ENCODE measurements at regions not wholly inside any gene's neighbourhood (a gene's known extent, or its start where the extent isn't known, plus 50 kb on each side); places are given as distances from the start of the nearest gene placed in this dataset.
"Not testable (repeated sequence)": the region's sequence is repeated elsewhere in the genome, so short reads cannot be mapped to it uniquely, and the experiment has no call there.

- H3K36me3 Mint-ChIP-seq (ENCODE audit: low read depth) = peaks cover 14% of the 10 kb centered on the region
Observed at GRCh38 chr15:75117993-75118392, 83.7 kb upstream of the C15orf39 start.

DNA sequence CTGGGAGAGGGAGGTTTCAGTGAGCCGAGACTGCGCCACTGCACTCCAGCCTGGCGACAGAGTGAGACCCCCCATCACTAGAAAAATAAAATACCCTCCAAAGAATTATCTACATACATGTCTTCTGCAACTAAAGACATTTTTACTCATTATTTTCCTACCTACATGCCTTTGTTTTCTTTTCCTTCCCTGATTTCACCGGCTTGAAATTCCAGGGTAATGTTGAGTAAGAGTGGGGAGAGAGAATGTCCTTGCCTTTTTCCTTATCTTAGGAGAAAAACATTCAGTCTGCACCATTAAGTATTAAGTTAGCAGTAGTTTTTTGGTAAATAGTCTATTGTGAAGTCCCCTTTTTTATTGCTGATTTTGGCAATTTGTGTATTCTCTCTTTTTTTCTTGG is 82.4 kb upstream of the C15orf39 start:
- not testable (repeated sequence) for H3K27me3 Mint-ChIP-seq (ENCODE audit: low read depth); H3K4me3 Mint-ChIP-seq; H3K4me1 Mint-ChIP-seq; H3K27ac Mint-ChIP-seq
- H3K9me3 Mint-ChIP-seq = peaks cover 22% of the 10 kb centered on the region
- H3K36me3 Mint-ChIP-seq (ENCODE audit: low read depth) = peaks cover 11% of the 10 kb centered on the region

More at GRCh38 chr15:75117993-75118392, 83.7 kb upstream of the C15orf39 start:
- Mint-ChIP-seq H3K4me3 (no peak overlapping the region), H3K27ac (no peak overlapping the region), H3K4me1 (no peaks in the 10 kb centered on the region), H3K9me3 (peaks cover 29% of the 10 kb centered on the region), H3K27me3 (ENCODE audit: low read depth) (peaks cover 3% of the 10 kb centered on the region)
- TF ChIP-seq, protein P1, sequence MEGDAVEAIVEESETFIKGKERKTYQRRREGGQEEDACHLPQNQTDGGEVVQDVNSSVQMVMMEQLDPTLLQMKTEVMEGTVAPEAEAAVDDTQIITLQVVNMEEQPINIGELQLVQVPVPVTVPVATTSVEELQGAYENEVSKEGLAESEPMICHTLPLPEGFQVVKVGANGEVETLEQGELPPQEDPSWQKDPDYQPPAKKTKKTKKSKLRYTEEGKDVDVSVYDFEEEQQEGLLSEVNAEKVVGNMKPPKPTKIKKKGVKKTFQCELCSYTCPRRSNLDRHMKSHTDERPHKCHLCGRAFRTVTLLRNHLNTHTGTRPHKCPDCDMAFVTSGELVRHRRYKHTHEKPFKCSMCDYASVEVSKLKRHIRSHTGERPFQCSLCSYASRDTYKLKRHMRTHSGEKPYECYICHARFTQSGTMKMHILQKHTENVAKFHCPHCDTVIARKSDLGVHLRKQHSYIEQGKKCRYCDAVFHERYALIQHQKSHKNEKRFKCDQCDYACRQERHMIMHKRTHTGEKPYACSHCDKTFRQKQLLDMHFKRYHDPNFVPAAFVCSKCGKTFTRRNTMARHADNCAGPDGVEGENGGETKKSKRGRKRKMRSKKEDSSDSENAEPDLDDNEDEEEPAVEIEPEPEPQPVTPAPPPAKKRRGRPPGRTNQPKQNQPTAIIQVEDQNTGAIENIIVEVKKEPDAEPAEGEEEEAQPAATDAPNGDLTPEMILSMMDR (IDR thresholded peaks at IDR 0.05; ENCODE audit: unreplicated experiment in 3 of 3) = no peak

DNA sequence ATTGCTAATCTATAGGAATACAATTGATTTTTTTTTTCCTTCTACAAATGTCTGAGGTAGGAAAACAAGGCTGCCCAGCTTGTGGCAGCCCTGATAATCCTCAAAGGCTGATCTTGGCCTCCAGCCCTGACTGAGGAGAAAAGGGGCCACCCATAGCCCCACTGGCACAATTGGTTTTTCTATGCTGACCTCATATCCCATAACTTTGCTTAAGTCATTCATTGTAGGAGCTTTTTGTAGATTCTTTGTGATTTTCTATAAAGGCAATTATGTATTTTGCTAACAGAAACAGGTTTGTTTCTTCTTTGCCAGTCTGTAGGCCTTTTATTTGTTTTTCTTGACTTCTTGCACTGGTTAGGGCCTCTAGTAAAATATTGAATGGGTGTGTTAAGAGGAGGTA is 80.2 kb upstream of the C15orf39 start:
- Mint-ChIP-seq H3K27ac (no peak overlapping the region), H3K4me1 (no peaks in the 10 kb centered on the region), H3K27me3 (ENCODE audit: low read depth) (no peaks in the 10 kb centered on the region), H3K4me3 (no peak overlapping the region), H3K36me3 (ENCODE audit: low read depth) (peaks cover 8% of the 10 kb centered on the region), H3K9me3 (peaks cover 16% of the 10 kb centered on the region)
- TF ChIP-seq, protein P1 (IDR thresholded peaks at IDR 0.05; ENCODE audit: unreplicated experiment in 3 of 3) = no peak

DNA sequence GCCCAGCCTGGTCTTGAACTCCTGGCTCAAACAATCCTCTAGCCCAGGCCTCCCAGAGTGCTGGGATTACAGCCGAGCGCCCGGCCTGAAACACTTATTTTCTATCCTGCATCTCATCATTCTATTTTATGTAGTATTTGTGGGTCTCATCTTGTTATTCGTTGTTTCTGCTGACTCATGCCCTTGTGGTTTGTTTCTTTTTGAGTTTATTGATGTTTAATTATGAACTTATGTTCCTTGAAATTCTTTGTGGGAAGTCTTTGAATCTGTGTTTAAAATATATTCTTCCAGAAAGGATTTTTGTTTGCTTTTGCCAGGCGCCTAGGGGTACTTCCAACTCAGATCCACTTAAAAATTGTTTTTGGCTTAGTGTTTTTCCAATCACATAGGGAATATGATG is 78.3 kb upstream of the C15orf39 start:
- Mint-ChIP-seq H3K27ac (no peak overlapping the region), H3K4me3 (no peak overlapping the region), H3K4me1 (no peaks in the 10 kb centered on the region), H3K36me3 (ENCODE audit: low read depth) (no peaks in the 10 kb centered on the region), H3K9me3 (peaks cover 5% of the 10 kb centered on the region), H3K27me3 (ENCODE audit: low read depth) (no peaks in the 10 kb centered on the region)
- TF ChIP-seq, protein P1 (IDR thresholded peaks at IDR 0.05; ENCODE audit: unreplicated experiment in 3 of 3) = no peak

GRCh38 chr15:75124278-75124677 is 77.4 kb upstream of the C15orf39 start:
- H3K4me1 Mint-ChIP-seq; H3K27me3 Mint-ChIP-seq (ENCODE audit: low read depth); H3K27ac Mint-ChIP-seq; H3K9me3 Mint-ChIP-seq; H3K36me3 Mint-ChIP-seq (ENCODE audit: low read depth); H3K4me3 Mint-ChIP-seq: not testable (repeated sequence)

DNA sequence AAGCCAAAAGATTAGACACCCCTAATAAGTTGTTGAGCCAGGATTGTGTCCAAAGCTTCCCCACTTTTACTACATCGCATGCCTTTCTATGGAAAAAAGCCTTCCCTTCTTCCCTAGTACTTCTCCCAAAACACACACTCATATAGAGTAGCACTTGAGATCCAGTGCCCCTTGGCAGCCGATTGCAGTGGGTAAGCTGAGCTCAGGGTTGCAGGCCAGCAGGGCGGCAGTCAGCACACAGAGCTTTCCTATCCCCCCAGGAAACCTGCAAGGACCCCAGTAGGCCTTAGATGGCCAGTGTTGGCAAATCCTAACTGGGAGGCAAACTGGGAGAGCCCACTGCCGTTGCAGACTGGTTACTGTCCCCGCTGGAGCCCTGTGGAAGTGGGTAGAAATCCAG is 75.7 kb upstream of the C15orf39 start:
- H3K36me3 Mint-ChIP-seq (ENCODE audit: low read depth) = no peaks in the 10 kb centered on the region
- TF ChIP-seq, protein P1 (IDR thresholded peaks at IDR 0.05; ENCODE audit: unreplicated experiment in 3 of 3) = no peak
- no peaks in the 10 kb centered on the region for H3K4me1 Mint-ChIP-seq
- H3K27ac Mint-ChIP-seq = no peak overlapping the region
- H3K9me3 Mint-ChIP-seq = peaks cover 5% of the 10 kb centered on the region
- H3K4me3 Mint-ChIP-seq = no peak overlapping the region
- no peaks in the 10 kb centered on the region for H3K27me3 Mint-ChIP-seq (ENCODE audit: low read depth)

- Mint-ChIP-seq H3K4me3 (no peak overlapping the region), H3K27me3 (ENCODE audit: low read depth) (no peaks in the 10 kb centered on the region), H3K27ac (no peak overlapping the region), H3K9me3 (no peaks in the 10 kb centered on the region), H3K36me3 (ENCODE audit: low read depth) (no peaks in the 10 kb centered on the region), H3K4me1 (no peaks in the 10 kb centered on the region)
- TF ChIP-seq, protein P1 (IDR thresholded peaks at IDR 0.05; ENCODE audit: unreplicated experiment in 3 of 3) = no peak
Observed at GRCh38 chr15:75126864-75127580, 74.7 kb upstream of the C15orf39 start.

All from nephron (organoid).